Cardiac fibroblast (primary cell): ENCODE measurements at regions not wholly inside any gene's neighbourhood (a gene's known extent, or its start where the extent isn't known, plus 50 kb on each side); places are given as distances from the start of the nearest gene placed in this dataset.

Experiments used
- DNase-seq, 2 donors: peaks; one replicate each; pipeline versions ENCODE4 v3.0.0 to v3.0.0-alpha.2; 2010; ENCODE audit warnings: low read depth in 2 of 2
- H3K4me3 ChIP-seq, 2 donors: replicated peaks in 1 of 2; 1 replicate in 1 of 2; 2 replicates in 1 of 2; pipeline ENCODE4 v1.5.1; 2011; ENCODE audit warnings: low read depth in 2 of 2, low read length in 2 of 2, mild to moderate bottlenecking in 2 of 2, moderate library complexity in 1 of 2
- TF ChIP-seq, protein P1 (sequence below): IDR thresholded peaks from one replicate; pipeline ENCODE4 v1.5.1; 2011; ENCODE audit warnings: low read depth, mild to moderate bottlenecking, low read length, inconsistent platforms

DNA sequence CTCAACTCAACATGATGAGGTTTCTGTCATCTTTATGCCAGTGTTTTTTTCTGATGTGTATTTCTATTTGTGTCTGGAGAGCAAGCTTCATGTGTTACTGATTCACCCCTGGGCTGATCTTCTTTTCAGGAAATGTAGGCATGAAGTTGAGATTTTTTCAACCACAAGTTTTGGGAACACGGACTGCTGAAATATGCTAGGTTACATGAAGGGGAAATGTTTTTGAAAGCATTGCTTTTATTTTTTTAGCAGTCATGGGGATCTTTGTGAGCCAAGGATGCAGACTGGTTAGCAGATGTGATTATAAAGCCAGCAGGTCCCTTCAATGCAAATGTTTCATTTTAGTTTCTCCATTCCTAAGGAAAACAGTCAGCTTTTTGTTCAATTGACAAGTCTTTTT, 219.3 kb upstream of the COL8A1 start:
- DNase-seq, result peak; percentile 62 to 88
- H3K4me3 ChIP-seq, result no peak overlapping the region
- TF ChIP-seq, protein P1, sequence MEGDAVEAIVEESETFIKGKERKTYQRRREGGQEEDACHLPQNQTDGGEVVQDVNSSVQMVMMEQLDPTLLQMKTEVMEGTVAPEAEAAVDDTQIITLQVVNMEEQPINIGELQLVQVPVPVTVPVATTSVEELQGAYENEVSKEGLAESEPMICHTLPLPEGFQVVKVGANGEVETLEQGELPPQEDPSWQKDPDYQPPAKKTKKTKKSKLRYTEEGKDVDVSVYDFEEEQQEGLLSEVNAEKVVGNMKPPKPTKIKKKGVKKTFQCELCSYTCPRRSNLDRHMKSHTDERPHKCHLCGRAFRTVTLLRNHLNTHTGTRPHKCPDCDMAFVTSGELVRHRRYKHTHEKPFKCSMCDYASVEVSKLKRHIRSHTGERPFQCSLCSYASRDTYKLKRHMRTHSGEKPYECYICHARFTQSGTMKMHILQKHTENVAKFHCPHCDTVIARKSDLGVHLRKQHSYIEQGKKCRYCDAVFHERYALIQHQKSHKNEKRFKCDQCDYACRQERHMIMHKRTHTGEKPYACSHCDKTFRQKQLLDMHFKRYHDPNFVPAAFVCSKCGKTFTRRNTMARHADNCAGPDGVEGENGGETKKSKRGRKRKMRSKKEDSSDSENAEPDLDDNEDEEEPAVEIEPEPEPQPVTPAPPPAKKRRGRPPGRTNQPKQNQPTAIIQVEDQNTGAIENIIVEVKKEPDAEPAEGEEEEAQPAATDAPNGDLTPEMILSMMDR, result no peak

DNA sequence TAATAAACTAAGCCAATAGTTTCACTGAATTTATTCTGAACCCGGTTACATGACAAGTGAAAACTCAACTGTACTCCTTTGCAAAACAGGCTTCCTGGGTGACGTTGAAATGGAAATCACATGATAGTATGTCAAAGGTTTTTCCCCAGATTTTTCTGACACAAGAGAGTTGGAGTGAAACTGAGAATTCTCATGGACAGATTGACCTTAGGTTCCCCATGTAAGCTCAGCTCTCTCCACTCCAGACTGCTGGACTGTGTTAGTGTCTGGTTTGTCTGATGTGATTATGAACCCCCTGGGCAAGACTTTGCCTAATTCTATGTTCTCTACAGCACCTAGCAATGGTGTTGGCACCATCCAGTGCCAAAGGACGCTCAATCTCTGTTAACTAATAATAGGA, 219.7 kb upstream of the COL8A1 start:
- no peak overlapping the region for H3K4me3 ChIP-seq
- no peak for DNase-seq
- TF ChIP-seq, protein P1, result no peak

DNA sequence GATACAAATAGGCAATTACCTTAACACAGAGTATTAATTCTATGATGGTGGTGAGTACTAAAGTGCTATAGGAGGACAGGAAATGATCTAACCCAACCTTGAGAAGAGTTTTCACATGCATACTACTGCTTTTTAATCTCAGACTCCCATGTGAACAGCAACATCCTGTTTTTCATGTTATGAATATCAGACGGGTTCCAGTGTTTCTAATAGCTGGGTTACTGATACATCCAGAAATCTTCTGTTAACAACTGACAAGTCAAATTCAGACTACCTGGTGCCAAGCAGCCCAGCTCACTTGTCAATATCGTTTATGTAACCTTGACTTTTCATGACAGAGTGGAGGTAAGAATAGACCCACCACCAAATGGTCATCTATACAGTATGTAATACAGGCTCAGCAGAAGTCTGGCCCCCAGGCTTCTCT, 220.2 kb upstream of the COL8A1 start:
- no peak overlapping the region for H3K4me3 ChIP-seq
- peak in 1 of 2 donors; percentile 36 for DNase-seq
- TF ChIP-seq, protein P1, result no peak

DNA sequence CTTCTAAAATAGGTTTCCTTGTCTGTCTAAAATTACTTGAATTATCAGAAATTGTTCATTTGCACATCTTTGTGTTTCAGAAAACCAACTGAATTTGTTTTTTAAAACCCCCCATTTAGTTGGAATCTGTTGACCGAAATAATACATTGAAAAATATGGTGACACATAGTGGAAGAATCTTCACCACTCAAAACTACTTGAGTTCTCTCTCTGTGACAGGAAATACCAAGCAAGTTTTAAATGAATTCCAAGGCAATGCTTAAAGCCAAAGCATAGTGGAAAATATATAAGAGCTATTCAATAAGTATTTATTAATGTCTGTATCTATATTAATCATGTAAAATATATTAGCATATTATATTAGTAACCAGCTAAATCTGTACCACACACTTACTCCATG, 224.9 kb upstream of the COL8A1 start:
- TF ChIP-seq, protein P1, result no peak
- no peak overlapping the region for H3K4me3 ChIP-seq
- DNase-seq, result peak; percentile 78 to 92

DNA sequence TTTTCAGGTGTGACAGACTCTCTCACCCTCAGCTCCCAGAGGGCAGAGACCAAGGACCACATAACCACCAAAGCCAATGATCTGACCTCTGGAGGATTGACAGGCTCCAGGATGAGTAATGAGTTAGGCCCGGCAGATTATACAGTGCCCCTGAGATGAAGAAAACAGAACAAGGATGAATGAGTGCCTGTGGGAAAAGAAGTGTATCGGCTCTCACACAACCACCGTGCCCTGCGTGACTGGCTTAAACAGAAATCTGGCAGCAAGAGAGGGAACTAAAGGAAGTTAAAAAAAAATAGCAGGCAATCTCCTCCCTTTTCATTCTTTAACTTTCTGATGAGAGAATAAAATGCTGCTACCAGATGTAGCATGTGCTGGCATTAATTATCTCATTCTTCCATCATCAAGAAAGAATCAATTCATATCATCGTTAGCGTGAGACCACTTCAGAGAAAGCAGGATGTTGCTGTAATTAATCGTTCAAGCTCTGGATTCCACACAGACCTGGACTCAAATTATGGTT, 227.5 kb upstream of the COL8A1 start:
- no peak overlapping the region for H3K4me3 ChIP-seq
- DNase-seq, result peak; percentile 75 to 94
- TF ChIP-seq, protein P1, result no peak

DNA sequence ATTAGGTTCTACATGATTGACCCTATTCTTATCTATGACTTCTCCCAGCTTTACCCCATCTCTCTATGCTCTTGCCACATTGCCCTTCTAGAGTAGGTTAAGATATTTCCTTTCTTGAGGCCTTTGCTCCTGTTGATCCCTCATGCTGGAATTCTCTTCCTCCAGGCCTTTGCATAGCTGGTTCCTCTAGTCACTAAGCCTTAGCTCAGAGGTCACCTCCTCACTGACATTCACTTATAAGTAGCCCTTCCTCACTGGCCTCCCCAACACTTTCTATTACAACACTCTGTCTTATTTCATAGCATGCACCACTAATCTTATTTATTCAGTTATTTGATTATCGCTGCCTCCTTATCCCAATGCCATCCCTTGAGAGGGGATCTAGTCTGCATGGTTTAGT, 228.4 kb upstream of the COL8A1 start:
- TF ChIP-seq, protein P1, result no peak
- DNase-seq, result no peak
- no peak overlapping the region for H3K4me3 ChIP-seq

DNA sequence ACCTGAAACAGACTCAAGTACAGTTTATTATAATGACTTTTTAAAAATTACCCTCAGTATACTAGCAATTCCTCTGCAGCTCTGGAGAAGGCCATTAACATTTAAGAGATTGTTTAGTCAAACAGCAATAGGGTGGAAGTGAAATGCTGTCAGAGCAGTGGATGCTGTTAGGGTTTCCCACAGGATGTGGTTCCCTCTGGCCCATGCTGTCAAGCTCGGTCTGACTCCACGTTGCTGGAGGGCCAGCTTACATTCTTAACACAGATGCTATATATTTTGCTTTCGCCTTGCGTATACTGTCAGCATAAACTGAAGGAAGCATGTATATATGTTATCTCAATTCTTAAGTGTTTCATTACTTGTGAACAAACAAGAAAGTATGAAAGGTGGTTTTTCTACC, 231.1 kb upstream of the COL8A1 start:
- no peak overlapping the region for H3K4me3 ChIP-seq
- no peak for DNase-seq
- TF ChIP-seq, protein P1, result no peak
